Lower lobe of right lung (tissue), 2 donors: ENCODE measurements at regions not wholly inside any gene's neighbourhood (a gene's known extent, or its start where the extent isn't known, plus 50 kb on each side); places are given as distances from the start of the nearest gene placed in this dataset.

Experiments
- ATAC-seq, 2 donors: fragments of 200-7000 bp; cut with Tn5 transposase; one replicate each; pipeline ENCODE4 v1.9.1; 2020 to 2022; ENCODE audit warnings: mild to moderate bottlenecking in 2 of 2, moderate library complexity in 2 of 2
- DNase-seq: peaks from one replicate; pipeline ENCODE4 v3.0.0-alpha.2; 2020
- H3K27ac ChIP-seq: fragments of 200-600 bp; one replicate; pipeline ENCODE4 v1.8.0; 2022
- H3K27me3 ChIP-seq: fragments of 200-600 bp; one replicate; pipeline ENCODE4 v1.8.0; 2022; ENCODE audit warnings: low read depth
- H3K36me3 ChIP-seq: fragments of 200-600 bp; one replicate; pipeline ENCODE4 v1.8.0; 2022; ENCODE audit warnings: mild to moderate bottlenecking
- H3K4me1 ChIP-seq: fragments of 200-600 bp; one replicate; pipeline ENCODE4 v1.8.0; 2022
- H3K4me3 ChIP-seq: fragments of 200-600 bp; one replicate; pipeline ENCODE4 v1.8.0; 2022; ENCODE audit warnings: mild to moderate bottlenecking
- H3K9me3 ChIP-seq: fragments of 200-600 bp; one replicate; pipeline ENCODE4 v1.8.0; 2022
- CTCF ChIP-seq: fragments of 200-600 bp; IDR thresholded peaks from one replicate; pipeline ENCODE4 v1.8.0; 2022; ENCODE audit warnings: antibody characterized with exemption, mild to moderate bottlenecking
- intact Hi-C: fragments of 100-400 bp; cut with DNase I; formaldehyde crosslinking; loops from one replicate; pipeline ENCODE4 v1.11.0; 2022
- donor health status: DM: no; HTN: yes; CAD: no; lungs with severe emphysema.

GRCh38 chr17:77409282-77410161, 268.8 kb downstream of the SEC14L1 start:
- Histone ChIP-seq H3K4me1 (peaks cover 61% of the 10 kb centered on the region), H3K27me3 (no peaks in the 10 kb centered on the region), H3K9me3 (no peaks in the 10 kb centered on the region), H3K27ac (peak overlapping the region; percentile 59), H3K4me3 (peak overlapping the region; percentile 19), H3K36me3 (no peaks in the 10 kb centered on the region)
- no peak for TF ChIP-seq CTCF
- intact Hi-C loops: no loop called here
- DNase-seq (peak; percentile 75), ATAC-seq (peak; percentile 78 to 80)

- Histone ChIP-seq H3K27ac (no peak overlapping the region), H3K4me1 (peaks cover 53% of the 10 kb centered on the region), H3K9me3 (no peaks in the 10 kb centered on the region), H3K4me3 (no peak overlapping the region), H3K27me3 (no peaks in the 10 kb centered on the region), H3K36me3 (no peaks in the 10 kb centered on the region)
- no peak for TF ChIP-seq CTCF
- no peak for ATAC-seq
- DNase-seq: no peak
- intact Hi-C loops: no loop called here
These were observed 269.7 kb downstream of the SEC14L1 start for GRCh38 chr17:77410470-77410869.

GRCh38 chr17:77414811-77415400, 274.1 kb downstream of the SEC14L1 start:
- Histone ChIP-seq H3K27ac (no peak overlapping the region), H3K4me1 (peaks cover 57% of the 10 kb centered on the region), H3K36me3 (peaks cover 16% of the 10 kb centered on the region), H3K27me3 (no peaks in the 10 kb centered on the region), H3K4me3 (no peak overlapping the region), H3K9me3 (no peaks in the 10 kb centered on the region)
- DNase-seq (no peak), ATAC-seq (no peak)
- TF ChIP-seq CTCF: no peak
- intact Hi-C loops: no loop called here

GRCh38 chr17:77416105-77416713, 275.4 kb downstream of the SEC14L1 start:
- no peaks in the 10 kb centered on the region for H3K27me3 ChIP-seq
- peaks cover 57% of the 10 kb centered on the region for H3K4me1 ChIP-seq
- peaks cover 16% of the 10 kb centered on the region for H3K36me3 ChIP-seq
- no peak overlapping the region for H3K27ac ChIP-seq
- intact Hi-C loops: no loop called here
- no peak overlapping the region for H3K4me3 ChIP-seq
- TF ChIP-seq CTCF: no peak
- ATAC-seq (peak; percentile 14 to 38), DNase-seq (no peak)
- no peaks in the 10 kb centered on the region for H3K9me3 ChIP-seq

GRCh38 chr17:77417575-77417974, 276.8 kb downstream of the SEC14L1 start:
- peaks cover 66% of the 10 kb centered on the region for H3K4me1 ChIP-seq
- no peak for DNase-seq
- no peaks in the 10 kb centered on the region for H3K27me3 ChIP-seq
- H3K4me3 ChIP-seq: no peak overlapping the region
- no peaks in the 10 kb centered on the region for H3K9me3 ChIP-seq
- H3K27ac ChIP-seq: peak overlapping the region; percentile 41
- peaks cover 16% of the 10 kb centered on the region for H3K36me3 ChIP-seq
- intact Hi-C loops: no loop called here
- no peak for TF ChIP-seq CTCF
- peak; percentile 69 to 81 for ATAC-seq
